ENCODE measurements at regions not wholly inside any gene's neighbourhood (a gene's known extent, or its start where the extent isn't known, plus 50 kb on each side); places are given as distances from the start of the nearest gene placed in this dataset.

DNA sequence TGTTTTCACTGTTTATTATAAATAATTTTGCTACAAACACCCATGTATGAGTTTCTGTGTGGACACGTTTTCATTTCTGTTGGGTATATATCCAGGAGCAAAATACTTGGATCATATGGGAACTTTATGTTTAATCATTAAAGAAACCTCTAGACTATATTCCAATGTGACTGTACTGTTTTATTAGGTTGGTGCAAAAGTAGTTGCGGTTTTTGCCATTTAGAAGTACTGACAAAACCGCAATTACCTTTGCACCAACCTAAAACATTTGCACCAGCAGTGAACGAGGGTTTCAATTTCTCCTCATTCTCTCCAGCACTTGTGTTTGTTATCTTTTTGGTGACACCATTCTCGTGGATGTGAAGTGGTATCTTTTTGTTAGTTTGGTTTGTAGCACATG lies 565.0 kb downstream of the TRIML1 start:
- H3K36me3 Mint-ChIP-seq (ENCODE audit: low read depth), result no peaks in the 10 kb centered on the region
- DNase-seq (no peak), ATAC-seq (ENCODE audit: poor library complexity) (no peak)
- Histone ChIP-seq H3K4me3 (ENCODE audit: low read length) (no peak overlapping the region), H3K4me1 (ENCODE audit: insufficient read depth, low read length) (no peaks in the 10 kb centered on the region), H3K9me3 (ENCODE audit: control insufficient read depth in 1 of 2, insufficient read depth in 1 of 2, low read length in 2 of 2) (peaks cover 0 to 15% of the 10 kb centered on the region in 2 experiments), H3K27ac (ENCODE audit: low read depth in 1 of 2, low read length in 2 of 2) (no peak overlapping the region), H3K36me3 (ENCODE audit: insufficient read depth, low read length) (no peaks in the 10 kb centered on the region), H3K27me3 (ENCODE audit: control insufficient read depth in 1 of 2, insufficient read depth in 2 of 2, low read length in 2 of 2) (no peaks in the 10 kb centered on the region)
- TF ChIP-seq, protein P1, sequence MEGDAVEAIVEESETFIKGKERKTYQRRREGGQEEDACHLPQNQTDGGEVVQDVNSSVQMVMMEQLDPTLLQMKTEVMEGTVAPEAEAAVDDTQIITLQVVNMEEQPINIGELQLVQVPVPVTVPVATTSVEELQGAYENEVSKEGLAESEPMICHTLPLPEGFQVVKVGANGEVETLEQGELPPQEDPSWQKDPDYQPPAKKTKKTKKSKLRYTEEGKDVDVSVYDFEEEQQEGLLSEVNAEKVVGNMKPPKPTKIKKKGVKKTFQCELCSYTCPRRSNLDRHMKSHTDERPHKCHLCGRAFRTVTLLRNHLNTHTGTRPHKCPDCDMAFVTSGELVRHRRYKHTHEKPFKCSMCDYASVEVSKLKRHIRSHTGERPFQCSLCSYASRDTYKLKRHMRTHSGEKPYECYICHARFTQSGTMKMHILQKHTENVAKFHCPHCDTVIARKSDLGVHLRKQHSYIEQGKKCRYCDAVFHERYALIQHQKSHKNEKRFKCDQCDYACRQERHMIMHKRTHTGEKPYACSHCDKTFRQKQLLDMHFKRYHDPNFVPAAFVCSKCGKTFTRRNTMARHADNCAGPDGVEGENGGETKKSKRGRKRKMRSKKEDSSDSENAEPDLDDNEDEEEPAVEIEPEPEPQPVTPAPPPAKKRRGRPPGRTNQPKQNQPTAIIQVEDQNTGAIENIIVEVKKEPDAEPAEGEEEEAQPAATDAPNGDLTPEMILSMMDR (IDR thresholded peaks at IDR 0.05), result no peak
- no peaks in the 10 kb centered on the region for H3K4me1 Mint-ChIP-seq (ENCODE audit: low read depth)
- peaks cover 5% of the 10 kb centered on the region for H3K9me3 Mint-ChIP-seq
- intact Hi-C loops (cut with DNase I, micrococcal nuclease), result no loop called here
- H3K4me3 Mint-ChIP-seq, result no peak overlapping the region
- POLR2A ChIA-PET, result no interaction called here
- CTCF ChIA-PET, result no interaction called here
- H3K27ac Mint-ChIP-seq, result no peak overlapping the region
- no peaks in the 10 kb centered on the region for H3K27me3 Mint-ChIP-seq

GRCh38 chr4:188707036-188707435 lies 567.8 kb downstream of the TRIML1 start:
- peaks cover 0 to 15% of the 10 kb centered on the region in 2 experiments for H3K9me3 ChIP-seq (ENCODE audit: control insufficient read depth in 1 of 2, insufficient read depth in 1 of 2, low read length in 2 of 2)
- peaks cover 5% of the 10 kb centered on the region for H3K9me3 Mint-ChIP-seq
- CTCF ChIA-PET, result no interaction called here

DNA sequence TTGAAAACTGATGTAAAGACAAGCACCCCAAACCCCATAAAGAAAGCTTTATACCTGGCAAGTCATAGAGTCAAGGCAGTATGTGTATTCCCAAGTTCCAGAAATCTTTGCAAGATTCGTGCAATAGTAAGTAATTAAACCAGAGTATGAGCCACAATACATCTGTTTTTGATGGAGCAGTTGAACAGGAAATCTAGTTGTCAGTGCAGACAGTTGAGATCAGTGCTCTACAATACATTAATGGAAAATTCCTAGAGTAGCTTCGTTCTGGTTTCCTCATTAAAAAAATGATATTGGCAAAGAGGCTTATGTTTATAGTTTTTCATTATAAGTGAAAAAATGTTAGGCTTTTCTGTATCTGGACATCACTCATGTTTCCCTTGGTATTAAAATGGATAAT lies 575.3 kb downstream of the TRIML1 start:
- Mint-ChIP-seq H3K9me3 (peaks cover 8% of the 10 kb centered on the region), H3K36me3 (ENCODE audit: low read depth) (no peaks in the 10 kb centered on the region), H3K4me3 (no peak overlapping the region), H3K27me3 (no peaks in the 10 kb centered on the region), H3K4me1 (ENCODE audit: low read depth) (no peaks in the 10 kb centered on the region), H3K27ac (no peak overlapping the region)
- CTCF ChIA-PET, result no interaction called here
- no peaks in the 10 kb centered on the region for H3K36me3 ChIP-seq (ENCODE audit: insufficient read depth, low read length)
- ATAC-seq (ENCODE audit: poor library complexity) (no peak), DNase-seq (no peak)
- H3K9me3 ChIP-seq (ENCODE audit: control insufficient read depth in 1 of 2, insufficient read depth in 1 of 2, low read length in 2 of 2), result no peaks in the 10 kb centered on the region
- H3K4me3 ChIP-seq (ENCODE audit: low read length), result no peak overlapping the region
- intact Hi-C loops (cut with DNase I, micrococcal nuclease), result no loop called here
- POLR2A ChIA-PET, result no interaction called here
- no peaks in the 10 kb centered on the region for H3K4me1 ChIP-seq (ENCODE audit: insufficient read depth, low read length)
- TF ChIP-seq, protein P1 (IDR thresholded peaks at IDR 0.05), result no peak
- no peak overlapping the region for H3K27ac ChIP-seq (ENCODE audit: low read depth in 1 of 2, low read length in 2 of 2)
- no peaks in the 10 kb centered on the region for H3K27me3 ChIP-seq (ENCODE audit: control insufficient read depth in 1 of 2, insufficient read depth in 2 of 2, low read length in 2 of 2)

More at GRCh38 chr4:188707036-188707435, 567.8 kb downstream of the TRIML1 start:
- H3K27me3 Mint-ChIP-seq, result no peaks in the 10 kb centered on the region
- intact Hi-C loops (cut with DNase I, micrococcal nuclease), result no loop called here
- POLR2A ChIA-PET, result no interaction called here
- no peaks in the 10 kb centered on the region for H3K4me1 Mint-ChIP-seq (ENCODE audit: low read depth)
- Histone ChIP-seq H3K4me3 (ENCODE audit: low read length) (no peak overlapping the region), H3K27me3 (ENCODE audit: control insufficient read depth in 1 of 2, insufficient read depth in 2 of 2, low read length in 2 of 2) (no peaks in the 10 kb centered on the region), H3K27ac (ENCODE audit: low read depth in 1 of 2, low read length in 2 of 2) (no peak overlapping the region), H3K4me1 (ENCODE audit: insufficient read depth, low read length) (no peaks in the 10 kb centered on the region), H3K36me3 (ENCODE audit: insufficient read depth, low read length) (no peaks in the 10 kb centered on the region)
- TF ChIP-seq, protein P1 (IDR thresholded peaks at IDR 0.05), result no peak
- no peaks in the 10 kb centered on the region for H3K36me3 Mint-ChIP-seq (ENCODE audit: low read depth)
- DNase-seq (no peak), ATAC-seq (ENCODE audit: poor library complexity) (no peak)
- no peak overlapping the region for H3K27ac Mint-ChIP-seq
- no peak overlapping the region for H3K4me3 Mint-ChIP-seq

Measured in CD4-positive, alpha-beta T cell (primary cell).